Esophagus squamous epithelium (tissue), 4 donors: ENCODE measurements at regions not wholly inside any gene's neighbourhood (a gene's known extent, or its start where the extent isn't known, plus 50 kb on each side); places are given as distances from the start of the nearest gene placed in this dataset.

Experiments used
- POLR2A ChIP-seq, 4 donors: fragments of 450-650 bp; IDR thresholded peaks; one replicate each; pipeline ENCODE4 v1.6.1; 2017; ENCODE audit warnings: antibody characterized with exemption in 4 of 4, mild to moderate bottlenecking in 4 of 4, moderate library complexity in 3 of 4
- TF ChIP-seq, protein P1 (sequence below), 6 experiments: fragments of 450-650 bp in 4 of 6; fragments of 200-600 bp in 2 of 6; sonication (generic) in 2 of 6; IDR thresholded peaks; one replicate each; pipeline ENCODE4 v1.5.1; 2016 to 2019; ENCODE audit warnings: antibody characterized with exemption in 6 of 6, mild to moderate bottlenecking in 4 of 6, moderate library complexity in 4 of 6

DNA sequence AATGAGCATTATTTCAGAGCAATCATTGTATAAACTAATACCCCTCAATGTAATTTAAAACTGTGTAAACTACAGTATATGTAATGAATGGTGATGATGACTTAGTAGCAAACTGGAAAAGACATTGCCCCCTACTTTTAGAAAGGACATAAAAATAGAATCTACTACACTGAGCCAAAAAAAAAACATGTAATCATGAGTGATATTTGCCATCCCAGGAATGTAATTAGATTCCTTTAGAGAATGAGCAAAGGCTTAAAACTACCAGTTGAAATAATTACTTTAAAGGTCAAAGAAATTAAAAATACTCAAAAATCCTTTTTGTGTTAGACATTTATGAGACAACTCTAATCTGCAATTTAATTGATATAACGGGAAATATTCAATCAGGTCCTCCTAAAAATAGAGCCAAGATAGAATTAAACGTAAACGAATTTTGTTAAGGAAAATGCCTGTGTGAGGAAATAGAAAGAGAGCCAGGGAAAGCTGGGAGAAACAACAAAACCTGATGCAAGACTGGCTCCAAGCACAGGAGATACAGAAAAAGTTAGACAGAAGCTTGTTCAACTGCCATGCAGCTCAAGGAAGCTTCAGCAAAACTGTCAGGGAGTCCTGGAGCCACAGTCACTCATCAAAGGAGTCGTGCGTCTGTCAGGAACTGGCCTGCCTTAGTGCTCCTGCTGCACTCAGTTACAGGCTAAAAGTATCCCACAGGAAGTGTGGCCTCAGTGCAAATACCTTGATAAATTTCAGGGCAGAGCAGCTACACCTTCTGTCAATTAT, 655.7 kb upstream of the INTU start:
- TF ChIP-seq, protein P1, sequence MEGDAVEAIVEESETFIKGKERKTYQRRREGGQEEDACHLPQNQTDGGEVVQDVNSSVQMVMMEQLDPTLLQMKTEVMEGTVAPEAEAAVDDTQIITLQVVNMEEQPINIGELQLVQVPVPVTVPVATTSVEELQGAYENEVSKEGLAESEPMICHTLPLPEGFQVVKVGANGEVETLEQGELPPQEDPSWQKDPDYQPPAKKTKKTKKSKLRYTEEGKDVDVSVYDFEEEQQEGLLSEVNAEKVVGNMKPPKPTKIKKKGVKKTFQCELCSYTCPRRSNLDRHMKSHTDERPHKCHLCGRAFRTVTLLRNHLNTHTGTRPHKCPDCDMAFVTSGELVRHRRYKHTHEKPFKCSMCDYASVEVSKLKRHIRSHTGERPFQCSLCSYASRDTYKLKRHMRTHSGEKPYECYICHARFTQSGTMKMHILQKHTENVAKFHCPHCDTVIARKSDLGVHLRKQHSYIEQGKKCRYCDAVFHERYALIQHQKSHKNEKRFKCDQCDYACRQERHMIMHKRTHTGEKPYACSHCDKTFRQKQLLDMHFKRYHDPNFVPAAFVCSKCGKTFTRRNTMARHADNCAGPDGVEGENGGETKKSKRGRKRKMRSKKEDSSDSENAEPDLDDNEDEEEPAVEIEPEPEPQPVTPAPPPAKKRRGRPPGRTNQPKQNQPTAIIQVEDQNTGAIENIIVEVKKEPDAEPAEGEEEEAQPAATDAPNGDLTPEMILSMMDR (IDR thresholded peaks at IDR 0.05), result no peak
- TF ChIP-seq POLR2A (IDR thresholded peaks at IDR 0.05), result no peak
